NAMALWA (cell line): ENCODE measurements at regions not wholly inside any gene's neighbourhood (a gene's known extent, or its start where the extent isn't known, plus 50 kb on each side); places are given as distances from the start of the nearest gene placed in this dataset.
"Not testable (repeated sequence)": the region's sequence is repeated elsewhere in the genome, so short reads cannot be mapped to it uniquely, and the experiment has no call there.

ENCODE experiments used
- DNase-seq: peaks from one replicate; pipeline ENCODE4 v3.0.0-alpha.2; 2015; ENCODE audit warnings: low spot score

- no peak for DNase-seq
Measured at GRCh38 chr2:8334866-8335325, 347.0 kb upstream of the ID2 start.

GRCh38 chr2:8335801-8336200 lies 346.1 kb upstream of the ID2 start:
- no peak for DNase-seq

- no peak for DNase-seq
Measured at GRCh38 chr2:8337321-8337720, 344.5 kb upstream of the ID2 start.

GRCh38 chr2:8342407-8342806 lies 339.4 kb upstream of the ID2 start:
- DNase-seq, result no peak

- DNase-seq, result no peak
Measured at GRCh38 chr2:8343031-8343430, 338.8 kb upstream of the ID2 start.

- DNase-seq, result no peak
Measured at GRCh38 chr2:8344144-8345097, 337.4 kb upstream of the ID2 start.

- DNase-seq, result no peak
Measured at GRCh38 chr2:8345200-8345599, 336.7 kb upstream of the ID2 start.

GRCh38 chr2:8346208-8346607 lies 335.6 kb upstream of the ID2 start:
- no peak for DNase-seq

GRCh38 chr2:8346706-8347430 lies 335.0 kb upstream of the ID2 start:
- DNase-seq, result no peak

- DNase-seq, result not testable (repeated sequence)
Measured at GRCh38 chr2:8348911-8349310, 332.9 kb upstream of the ID2 start.

GRCh38 chr2:8352296-8352695 lies 329.6 kb upstream of the ID2 start:
- no peak for DNase-seq

- no peak for DNase-seq
Measured at GRCh38 chr2:8352989-8353388, 328.9 kb upstream of the ID2 start.

GRCh38 chr2:8355102-8355859 lies 326.6 kb upstream of the ID2 start:
- no peak for DNase-seq

GRCh38 chr2:8357738-8358518 lies 323.9 kb upstream of the ID2 start:
- DNase-seq, result no peak

GRCh38 chr2:8361930-8362329 lies 319.9 kb upstream of the ID2 start:
- DNase-seq, result no peak

GRCh38 chr2:8363161-8363560 lies 318.7 kb upstream of the ID2 start:
- DNase-seq, result no peak

- DNase-seq, result no peak
Measured at GRCh38 chr2:8364668-8365067, 317.2 kb upstream of the ID2 start.

GRCh38 chr2:8365331-8365910 lies 316.4 kb upstream of the ID2 start:
- DNase-seq, result no peak

- DNase-seq, result no peak
Measured at GRCh38 chr2:8367833-8368232, 314.0 kb upstream of the ID2 start.

- DNase-seq, result no peak
Measured at GRCh38 chr2:8368463-8368862, 313.4 kb upstream of the ID2 start.

- DNase-seq, result no peak
Measured at GRCh38 chr2:8369522-8369921, 312.3 kb upstream of the ID2 start.
